ENCODE measurements at regions not wholly inside any gene's neighbourhood (a gene's known extent, or its start where the extent isn't known, plus 50 kb on each side); places are given as distances from the start of the nearest gene placed in this dataset.

DNA sequence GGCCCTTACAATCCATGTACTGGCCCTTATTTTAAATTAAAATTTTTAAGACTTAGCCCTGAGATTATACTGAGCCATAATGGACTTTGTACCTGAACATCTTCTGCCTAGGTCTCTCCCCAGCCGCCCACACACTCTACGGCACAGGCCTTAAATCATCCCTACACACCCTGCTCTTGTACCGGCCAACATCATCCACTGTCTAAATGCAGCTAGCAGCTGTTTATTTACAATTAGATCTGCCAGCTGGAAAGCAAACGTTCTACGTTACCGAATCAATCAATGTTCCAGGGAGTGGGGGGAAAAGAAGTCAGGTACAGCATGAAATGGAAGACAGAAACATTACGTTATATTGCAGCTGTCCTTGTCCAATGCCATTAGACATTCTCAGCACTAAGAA lies 88.4 kb upstream of the GRAMD2B start:
- H3K36me3 ChIP-seq, result no peaks in the 10 kb centered on the region
- H3K4me3 ChIP-seq (replicated peaks in 1 of 3), result no peak overlapping the region
- no peak for DNase-seq
- no peak overlapping the region for H3K27ac ChIP-seq
- no peaks in the 10 kb centered on the region for H3K9me3 ChIP-seq
- WGBS, 2 donors, result 93% methylated on average over 7 of the region's 7 CpGs
- H3K4me1 ChIP-seq, result no peaks in the 10 kb centered on the region
- TF ChIP-seq POLR2A (IDR thresholded peaks at IDR 0.05), result no peak
- TF ChIP-seq, protein P1, sequence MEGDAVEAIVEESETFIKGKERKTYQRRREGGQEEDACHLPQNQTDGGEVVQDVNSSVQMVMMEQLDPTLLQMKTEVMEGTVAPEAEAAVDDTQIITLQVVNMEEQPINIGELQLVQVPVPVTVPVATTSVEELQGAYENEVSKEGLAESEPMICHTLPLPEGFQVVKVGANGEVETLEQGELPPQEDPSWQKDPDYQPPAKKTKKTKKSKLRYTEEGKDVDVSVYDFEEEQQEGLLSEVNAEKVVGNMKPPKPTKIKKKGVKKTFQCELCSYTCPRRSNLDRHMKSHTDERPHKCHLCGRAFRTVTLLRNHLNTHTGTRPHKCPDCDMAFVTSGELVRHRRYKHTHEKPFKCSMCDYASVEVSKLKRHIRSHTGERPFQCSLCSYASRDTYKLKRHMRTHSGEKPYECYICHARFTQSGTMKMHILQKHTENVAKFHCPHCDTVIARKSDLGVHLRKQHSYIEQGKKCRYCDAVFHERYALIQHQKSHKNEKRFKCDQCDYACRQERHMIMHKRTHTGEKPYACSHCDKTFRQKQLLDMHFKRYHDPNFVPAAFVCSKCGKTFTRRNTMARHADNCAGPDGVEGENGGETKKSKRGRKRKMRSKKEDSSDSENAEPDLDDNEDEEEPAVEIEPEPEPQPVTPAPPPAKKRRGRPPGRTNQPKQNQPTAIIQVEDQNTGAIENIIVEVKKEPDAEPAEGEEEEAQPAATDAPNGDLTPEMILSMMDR (IDR thresholded peaks at IDR 0.05), result no peak
- intact Hi-C loops (cut with DNase I), result loop anchor here (5.0 kb wide), 1 partner anchor 263 kb away; the partner anchor contains the start of gene ALDH7A1
- no peaks in the 10 kb centered on the region for H3K27me3 ChIP-seq

DNA sequence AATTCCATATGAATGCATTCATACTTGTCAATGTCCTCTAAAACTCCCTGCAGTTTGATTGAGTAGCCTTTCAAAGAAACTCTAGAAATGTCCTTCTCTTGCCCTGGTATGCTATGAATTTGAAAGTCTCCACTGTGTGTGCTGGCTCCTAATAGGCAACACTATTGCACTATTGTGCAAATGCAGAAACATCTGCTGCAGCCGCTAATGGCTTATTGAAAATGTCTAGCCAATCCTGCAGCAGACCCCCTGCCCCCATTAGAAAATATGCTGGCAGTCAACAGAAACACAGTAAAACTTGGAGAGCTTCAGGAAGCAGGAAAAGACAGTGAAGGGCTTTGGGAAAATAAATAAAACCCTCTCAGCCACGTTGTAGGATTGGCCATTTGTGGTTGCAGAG lies 87.3 kb upstream of the GRAMD2B start:
- intact Hi-C loops (cut with DNase I), result loop anchor here (5.0 kb wide), 1 partner anchor 261 kb away; the partner anchor contains the start of gene ALDH7A1
- no peaks in the 10 kb centered on the region for H3K4me1 ChIP-seq

DNA sequence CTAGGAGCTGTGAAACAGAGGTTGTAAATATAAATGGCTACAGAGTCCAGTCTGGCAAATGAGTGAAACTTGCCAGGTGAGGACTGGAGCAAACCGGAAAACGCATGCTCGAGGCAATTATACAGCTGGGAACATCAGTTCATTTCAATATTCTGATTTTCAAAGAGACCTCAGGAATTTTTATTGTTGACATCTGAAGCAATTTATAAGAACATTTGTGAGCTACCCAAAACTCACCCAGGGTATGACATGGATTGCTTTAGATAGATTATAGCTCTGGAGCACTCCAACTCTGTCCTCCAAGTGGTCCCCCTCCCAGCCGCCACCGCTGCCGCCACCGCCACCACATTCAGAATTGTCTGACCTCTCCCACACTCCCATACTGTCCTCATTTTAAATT lies 84.6 kb upstream of the GRAMD2B start:
- TF ChIP-seq POLR2A (IDR thresholded peaks at IDR 0.05), result no peak
- TF ChIP-seq, protein P1 (IDR thresholded peaks at IDR 0.05), result no peak
- H3K4me3 ChIP-seq (replicated peaks in 1 of 3), result no peak overlapping the region
- no peaks in the 10 kb centered on the region for H3K27me3 ChIP-seq
- H3K4me1 ChIP-seq, result no peaks in the 10 kb centered on the region
- WGBS, 2 donors, result 88 to 91% methylated on average over 7 of the region's 7 CpGs
- intact Hi-C loops (cut with DNase I), result loop anchor here (5.0 kb wide), 1 partner anchor 259 kb away; the partner anchor contains the start of gene ALDH7A1
- no peaks in the 10 kb centered on the region for H3K9me3 ChIP-seq
- H3K36me3 ChIP-seq, result no peaks in the 10 kb centered on the region
- no peak for DNase-seq
- H3K27ac ChIP-seq, result no peak overlapping the region

More for the DNA sequence above, 87.3 kb upstream of the GRAMD2B start:
- no peak for DNase-seq
- no peaks in the 10 kb centered on the region for H3K36me3 ChIP-seq
- H3K27ac ChIP-seq, result no peak overlapping the region
- no peak overlapping the region for H3K4me3 ChIP-seq (replicated peaks in 1 of 3)
- WGBS, 2 donors, result 40 to 46% methylated on average over 2 of the region's 2 CpGs
- TF ChIP-seq, protein P1 (IDR thresholded peaks at IDR 0.05), result no peak
- TF ChIP-seq POLR2A (IDR thresholded peaks at IDR 0.05), result no peak
- no peaks in the 10 kb centered on the region for H3K9me3 ChIP-seq
- H3K27me3 ChIP-seq, result no peaks in the 10 kb centered on the region

DNA sequence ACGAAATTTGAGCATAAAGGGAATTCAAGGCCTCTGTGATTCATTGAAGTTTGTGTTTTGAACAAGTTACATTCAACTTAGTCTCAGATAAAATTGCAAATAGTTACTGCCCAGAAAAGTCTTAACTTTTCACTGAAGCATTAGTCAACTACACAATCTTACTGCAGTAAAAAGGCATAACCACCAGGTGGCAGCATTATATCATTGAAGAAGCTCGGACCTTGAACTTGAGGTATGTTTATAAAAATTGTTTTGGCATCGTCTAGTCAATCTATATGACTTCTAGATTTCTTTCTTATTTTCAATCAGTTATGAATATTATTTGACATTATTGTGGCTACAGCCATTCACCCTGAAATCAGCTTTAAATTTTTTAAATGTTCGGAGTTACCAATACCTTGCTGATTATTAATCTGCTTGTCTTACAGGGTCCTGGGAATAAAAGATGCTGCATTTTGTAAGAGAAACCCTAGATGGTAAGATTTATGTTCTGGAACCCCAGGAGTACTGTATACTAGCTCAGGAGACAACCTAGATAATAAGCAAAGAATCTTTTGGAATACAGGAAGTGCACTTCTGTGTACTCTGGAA lies 83.9 kb upstream of the GRAMD2B start:
- Histone ChIP-seq H3K4me3 (replicated peaks in 1 of 3) (no peak overlapping the region), H3K36me3 (no peaks in the 10 kb centered on the region), H3K4me1 (no peaks in the 10 kb centered on the region), H3K27ac (no peak overlapping the region), H3K9me3 (no peaks in the 10 kb centered on the region), H3K27me3 (no peaks in the 10 kb centered on the region)
- DNase-seq, result peak; percentile 23 to 26
- intact Hi-C loops (cut with DNase I), result loop anchor here (5.0 kb wide), 1 partner anchor 258 kb away; the partner anchor contains the start of gene ALDH7A1
- TF ChIP-seq POLR2A (IDR thresholded peaks at IDR 0.05), result no peak
- TF ChIP-seq, protein P1 (IDR thresholded peaks at IDR 0.05), result peak; percentile 56 to 85 (median 75)
- 22 to 25% methylated on average over 4 of the region's 4 CpGs for WGBS, 2 donors

DNA sequence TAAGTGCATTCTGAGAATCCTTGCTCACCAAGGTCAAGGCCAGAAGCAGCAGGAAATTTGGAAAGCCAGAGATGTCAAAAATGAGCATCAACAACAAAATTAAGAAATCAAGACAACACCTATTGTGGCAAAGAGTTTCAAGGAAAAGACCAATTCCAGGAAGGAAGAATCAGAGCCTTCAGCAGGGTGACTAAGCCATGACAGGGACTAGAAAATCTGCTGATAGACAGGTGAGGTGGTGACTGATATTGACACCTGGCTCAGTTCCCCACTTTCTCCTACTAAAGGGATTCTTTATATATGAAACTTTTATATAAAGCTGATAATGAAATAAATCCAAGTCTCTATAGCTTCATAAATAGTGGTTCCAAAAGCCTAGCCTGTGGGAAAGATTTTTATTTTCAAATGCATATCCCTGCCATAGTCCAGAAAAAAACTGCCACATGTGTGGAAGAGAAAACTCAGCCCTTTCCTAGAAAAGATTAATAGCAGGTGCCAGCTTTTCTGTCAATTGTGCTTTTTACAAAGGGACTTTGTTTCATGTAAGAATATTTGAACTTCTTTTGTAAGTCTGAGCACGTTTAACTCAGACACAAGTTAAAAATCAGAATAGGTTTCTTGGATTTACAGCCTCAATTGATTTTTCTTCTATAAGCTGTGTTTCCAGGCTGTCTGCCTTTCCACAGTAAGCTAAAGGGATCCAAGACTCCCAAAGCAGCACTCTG lies 81.1 kb upstream of the GRAMD2B start:
- TF ChIP-seq, protein P1 (IDR thresholded peaks at IDR 0.05), result no peak
- no peak for TF ChIP-seq POLR2A (IDR thresholded peaks at IDR 0.05)
- H3K4me3 ChIP-seq (replicated peaks in 1 of 3), result no peak overlapping the region
- H3K27me3 ChIP-seq, result no peaks in the 10 kb centered on the region
- H3K4me1 ChIP-seq, result no peaks in the 10 kb centered on the region
- no peak overlapping the region for H3K27ac ChIP-seq
- no peaks in the 10 kb centered on the region for H3K36me3 ChIP-seq
- DNase-seq, result no peak
- H3K9me3 ChIP-seq, result no peaks in the 10 kb centered on the region
- intact Hi-C loops (cut with DNase I), result no loop called here
- WGBS, 2 donors, result 70 to 79% methylated on average over 1 of the region's 1 CpG
